NCI-H2196 (cell line): ENCODE measurements at regions not wholly inside any gene's neighbourhood (a gene's known extent, or its start where the extent isn't known, plus 50 kb on each side); places are given as distances from the start of the nearest gene placed in this dataset.
A peak's percentile ranks its signal among the peaks of the same experiment; 100 is the strongest.
"Not testable (repeated sequence)": the region's sequence is repeated elsewhere in the genome, so short reads cannot be mapped to it uniquely, and the experiment has no call there.

Experiments used
- DNase-seq: peaks from one replicate; lab custom pipeline; 2025; ENCODE audit not compliant: unreplicated experiment; lab: John Stamatoyannopoulos, UW

DNA sequence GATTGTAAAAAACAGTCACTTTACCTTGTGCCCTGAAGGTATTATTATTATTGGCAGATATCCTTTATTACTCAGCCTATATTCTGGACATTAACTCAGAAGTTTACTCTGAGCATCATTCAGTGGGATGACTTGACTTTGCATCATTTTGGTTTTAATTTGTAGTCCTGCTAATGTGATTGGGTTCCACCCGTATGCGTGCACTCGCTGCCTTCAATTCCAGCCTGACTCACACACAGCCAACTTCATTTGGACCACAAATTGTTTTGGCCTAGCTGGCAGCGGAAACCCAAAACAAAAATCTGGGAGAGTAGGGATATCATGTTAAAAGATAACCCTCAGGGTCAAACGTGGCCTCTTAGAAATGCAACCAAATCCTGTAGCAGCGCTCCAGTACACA is 704.4 kb upstream of the SLC35B3 start:
- peak; percentile 92 for DNase-seq

GRCh38 chr6:9138936-9139335 is 703.6 kb upstream of the SLC35B3 start:
- DNase-seq, result no peak

DNA sequence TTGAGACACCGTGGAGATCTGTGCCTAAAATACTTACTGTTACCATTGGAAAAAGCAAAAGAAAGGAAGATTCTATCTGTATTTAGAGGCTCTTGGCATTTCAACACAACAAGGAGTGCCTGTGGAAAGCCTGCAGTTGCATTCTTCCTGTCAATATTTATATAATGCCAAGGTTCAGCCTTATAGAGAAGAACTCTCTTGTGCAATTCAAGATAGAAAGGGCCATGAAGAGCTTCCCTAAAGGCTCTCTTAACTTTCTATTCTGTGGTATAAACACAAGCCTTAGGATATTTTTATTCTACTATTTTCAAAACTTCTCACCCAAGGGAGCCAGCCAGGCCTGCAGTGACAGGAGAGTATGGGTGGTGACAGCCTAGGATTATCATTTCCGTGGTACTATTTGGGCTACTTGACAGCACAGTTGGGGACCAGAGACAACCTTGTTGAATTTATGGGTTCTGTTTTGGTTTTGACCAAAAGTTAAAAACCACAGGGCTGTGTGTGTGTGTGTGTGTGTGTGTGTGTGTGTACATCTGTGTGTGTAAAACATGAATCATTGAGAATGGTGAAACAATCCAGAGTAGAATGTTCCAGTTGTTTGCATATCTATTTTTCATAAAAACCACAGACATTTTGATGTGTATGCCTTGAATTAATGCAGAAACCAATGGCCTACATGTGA is 700.9 kb upstream of the SLC35B3 start:
- DNase-seq, result no peak

- peak; percentile 33 for DNase-seq
Measured at GRCh38 chr6:9131616-9132015, 696.3 kb upstream of the SLC35B3 start.

DNA sequence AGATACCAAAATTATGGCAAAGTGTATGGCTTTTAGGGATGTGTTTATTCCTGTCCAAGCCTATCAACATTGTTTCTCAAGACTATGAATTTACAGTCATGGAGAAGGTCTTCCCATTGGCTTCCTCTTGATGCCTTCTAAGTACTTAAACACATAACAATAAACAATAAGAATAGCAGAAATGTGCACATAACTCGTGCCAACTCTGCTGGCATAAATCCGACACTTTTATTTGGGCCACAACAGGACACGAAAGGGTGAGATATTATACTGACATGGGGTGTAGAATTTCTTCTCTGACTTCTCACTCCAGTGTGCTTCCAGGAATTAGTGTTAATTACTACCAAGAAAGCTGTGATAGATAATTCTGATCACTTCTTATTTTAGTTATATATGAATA is 695.9 kb upstream of the SLC35B3 start:
- no peak for DNase-seq

DNA sequence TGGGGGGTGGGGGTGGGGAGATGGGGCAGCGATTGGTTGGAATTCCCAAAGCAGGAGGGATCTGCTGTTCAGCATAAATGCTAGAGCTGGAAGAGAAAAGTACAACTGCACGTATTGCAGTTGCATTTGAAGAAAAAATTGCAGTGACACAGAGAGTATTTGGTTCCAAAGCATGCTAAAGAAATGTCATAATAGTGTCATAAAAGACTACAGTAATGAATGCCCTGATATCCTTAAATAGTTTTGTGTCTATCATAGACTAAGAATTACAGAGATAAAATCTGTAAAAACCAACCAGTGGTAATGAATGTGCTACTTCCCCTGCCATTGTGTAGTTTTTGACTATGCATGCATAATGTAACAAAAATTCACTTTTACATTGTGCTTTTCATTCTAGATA is 693.6 kb upstream of the SLC35B3 start:
- DNase-seq, result no peak

- DNase-seq, result no peak
Measured at GRCh38 chr6:9126878-9127560, 691.7 kb upstream of the SLC35B3 start.

DNA sequence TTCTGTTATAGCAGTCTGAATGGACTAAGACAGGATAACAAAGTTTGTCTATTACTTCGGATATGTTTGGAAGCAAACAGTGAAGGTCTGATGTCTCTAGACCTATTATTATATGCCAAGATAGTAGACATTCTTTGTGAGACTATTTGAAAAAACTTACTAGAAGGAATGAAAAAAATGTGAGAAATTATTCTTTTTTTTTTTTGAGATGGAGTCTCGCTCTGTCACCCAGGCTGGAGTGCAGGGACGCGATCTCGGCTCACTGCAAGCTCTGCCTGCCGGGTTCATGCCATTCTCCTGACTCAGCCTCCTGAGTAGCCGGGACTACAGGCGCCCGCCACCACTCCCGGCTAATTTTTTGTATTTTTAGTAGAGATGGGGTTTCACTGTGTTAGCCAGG is 690.7 kb upstream of the SLC35B3 start:
- not testable (repeated sequence) for DNase-seq

GRCh38 chr6:9121549-9121948 is 686.2 kb upstream of the SLC35B3 start:
- no peak for DNase-seq

DNA sequence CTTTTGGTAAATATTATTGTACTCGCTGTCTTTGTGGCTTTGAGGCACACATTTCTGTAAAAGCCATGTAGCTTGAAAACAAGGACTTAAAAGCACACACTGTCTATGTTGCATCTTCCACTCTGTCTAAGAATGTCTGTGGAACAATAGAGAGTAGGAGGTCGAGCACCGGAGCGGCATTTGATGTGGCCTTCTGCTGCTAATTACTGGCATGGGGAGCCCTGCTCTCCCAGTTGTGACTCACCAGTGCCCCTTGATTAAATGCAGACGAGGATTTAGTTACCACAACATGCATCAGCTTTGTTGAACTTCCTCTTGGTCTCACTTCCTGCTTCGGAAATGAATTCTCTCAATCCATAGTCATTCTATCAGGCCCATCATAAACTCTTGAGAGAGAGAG is 680.7 kb upstream of the SLC35B3 start:
- DNase-seq, result no peak

DNA sequence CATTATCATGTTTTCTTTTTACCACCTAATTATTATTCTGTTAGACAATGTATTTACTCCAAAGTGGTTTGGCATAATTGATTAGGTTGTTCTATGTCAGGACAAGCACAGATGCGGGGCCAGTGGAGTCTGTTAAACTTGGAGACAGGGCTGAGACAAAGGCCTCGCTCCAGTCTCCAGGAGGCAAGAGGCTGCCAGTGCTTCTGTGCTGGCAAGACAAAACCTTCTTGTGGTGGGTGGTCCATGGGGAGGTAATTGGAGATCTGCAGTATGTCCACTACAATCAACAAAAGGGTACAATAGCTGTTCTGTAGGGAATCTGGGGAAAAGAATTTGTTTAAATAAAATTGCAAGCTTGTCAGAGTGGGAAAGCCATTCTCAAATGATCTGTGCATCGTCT is 677.2 kb upstream of the SLC35B3 start:
- DNase-seq, result no peak

DNA sequence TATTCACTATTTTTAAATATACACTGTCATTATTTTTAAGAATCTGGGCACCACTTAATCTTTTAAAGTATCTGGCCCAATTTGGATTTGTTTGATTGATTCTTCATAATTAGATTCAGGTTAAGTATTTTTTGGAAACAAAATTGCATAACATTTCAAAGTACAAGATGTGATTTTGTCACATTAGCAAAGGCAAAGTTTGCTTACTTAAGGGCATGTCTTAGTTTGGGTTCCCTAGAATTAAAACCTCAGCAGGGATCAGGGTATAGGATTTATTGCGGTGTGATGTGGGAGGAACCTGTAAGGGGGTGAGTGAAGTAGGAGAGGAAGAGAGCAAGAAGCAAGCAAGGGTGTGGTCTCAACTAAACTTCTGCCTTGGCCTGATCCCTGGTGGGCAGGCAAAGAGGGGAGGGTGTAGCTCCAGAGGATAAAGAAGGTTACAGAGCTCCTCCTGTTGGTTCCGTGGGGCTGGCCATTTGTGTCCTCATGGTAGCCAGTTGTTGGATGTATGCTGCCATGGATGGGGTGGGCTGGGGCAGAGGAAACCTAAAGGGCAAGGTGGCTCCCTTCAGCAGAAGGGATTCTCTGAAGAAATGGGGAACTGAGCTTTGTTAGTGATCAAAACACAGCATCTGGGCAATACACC is 668.7 kb upstream of the SLC35B3 start:
- no peak for DNase-seq

GRCh38 chr6:9101920-9102319 is 666.6 kb upstream of the SLC35B3 start:
- DNase-seq, result no peak

DNA sequence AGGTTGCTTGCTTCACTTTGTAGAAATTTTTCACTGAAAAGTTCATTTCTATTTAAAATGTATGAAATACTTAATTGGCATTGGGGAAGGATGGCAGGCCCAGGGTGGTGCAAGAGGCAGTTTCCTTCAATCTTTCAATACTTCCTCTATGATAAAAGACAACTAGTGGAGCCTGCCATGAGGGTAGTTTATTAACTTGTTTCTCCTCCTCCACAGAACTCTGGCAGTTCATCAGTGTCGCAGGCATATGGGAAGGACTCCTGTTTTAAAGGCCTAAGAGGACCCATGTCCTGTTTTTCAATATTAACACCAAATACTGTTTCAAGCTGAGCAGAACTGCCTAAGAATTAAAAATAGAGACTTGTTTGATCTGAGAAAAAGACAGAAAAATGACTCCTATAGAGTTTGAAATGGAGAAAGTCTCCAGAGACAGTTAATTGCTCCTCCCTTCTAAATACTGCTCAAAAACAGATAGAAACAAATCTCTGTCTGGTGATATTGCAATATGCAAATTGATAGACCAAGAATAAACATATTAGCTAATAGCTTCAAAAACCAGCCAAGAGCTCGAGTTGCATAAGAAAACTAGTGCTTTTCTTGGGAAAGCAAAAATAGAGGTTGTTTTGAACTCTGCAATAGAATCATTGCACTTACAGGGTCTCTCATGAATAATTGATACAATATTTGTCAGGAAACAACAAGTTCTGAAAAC is 665.7 kb upstream of the SLC35B3 start:
- no peak for DNase-seq

GRCh38 chr6:9095729-9096128 is 660.4 kb upstream of the SLC35B3 start:
- DNase-seq, result no peak

- no peak for DNase-seq
Measured at GRCh38 chr6:9095137-9095536, 659.8 kb upstream of the SLC35B3 start.

GRCh38 chr6:9089724-9090123 is 654.4 kb upstream of the SLC35B3 start:
- no peak for DNase-seq

DNA sequence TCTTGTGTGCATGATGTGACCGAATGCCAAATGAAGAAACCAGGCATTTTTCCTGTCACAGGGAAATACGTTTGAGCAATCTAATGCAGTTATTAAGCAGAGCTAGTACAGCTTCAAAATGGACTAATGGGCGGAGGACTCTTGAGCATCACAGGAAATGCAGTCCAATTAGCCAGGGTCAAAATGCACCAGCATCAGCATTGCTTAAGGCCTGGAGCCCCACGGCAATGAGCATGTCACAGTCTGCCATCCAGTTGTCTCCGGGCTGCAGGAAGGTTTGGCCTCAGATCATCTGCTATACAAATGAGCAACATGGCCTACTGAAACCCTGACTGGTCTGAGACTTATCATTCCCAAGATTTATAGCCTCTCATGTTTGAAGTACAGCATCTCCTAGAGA is 652.1 kb upstream of the SLC35B3 start:
- no peak for DNase-seq

DNA sequence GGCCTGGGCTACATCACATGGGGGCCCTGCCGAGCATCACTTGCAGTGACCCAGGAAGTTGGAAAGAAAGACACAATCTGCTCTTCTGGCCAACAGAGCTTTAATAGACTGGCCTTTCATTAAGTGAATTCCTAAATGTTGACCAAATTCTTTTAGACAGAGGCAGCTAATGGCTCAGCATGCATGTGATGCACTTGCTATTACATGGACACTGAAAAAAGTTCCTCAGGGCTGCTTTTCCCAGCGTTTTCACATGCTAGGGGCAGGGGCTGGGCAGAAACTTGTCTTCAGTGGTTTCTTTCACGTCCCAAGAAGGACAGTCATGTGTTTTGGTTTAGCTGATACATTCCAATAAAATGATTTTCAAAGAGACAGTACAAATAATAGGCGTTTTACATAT is 651.0 kb upstream of the SLC35B3 start:
- DNase-seq, result no peak

DNA sequence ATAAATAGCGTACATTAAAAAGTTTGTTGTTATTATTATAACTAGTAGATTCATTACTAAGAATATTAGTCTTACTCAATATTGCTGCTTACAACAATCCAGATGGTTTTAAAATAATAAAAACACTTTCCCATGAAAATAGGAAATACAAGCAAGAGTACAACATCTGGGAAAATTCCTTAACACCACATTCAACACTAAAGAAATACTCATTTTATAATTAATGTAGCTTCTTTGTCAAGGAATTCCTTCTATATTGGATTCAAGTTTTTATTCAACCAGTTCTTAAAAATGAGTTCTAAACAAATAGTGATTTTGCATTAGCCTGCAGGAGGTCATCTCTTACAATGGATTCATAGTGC is 650.3 kb upstream of the SLC35B3 start:
- no peak for DNase-seq

GRCh38 chr6:9085054-9085708 is 649.8 kb upstream of the SLC35B3 start:
- no peak for DNase-seq
